ENCODE measurements at regions not wholly inside any gene's neighbourhood (a gene's known extent, or its start where the extent isn't known, plus 50 kb on each side); places are given as distances from the start of the nearest gene placed in this dataset.

DNA sequence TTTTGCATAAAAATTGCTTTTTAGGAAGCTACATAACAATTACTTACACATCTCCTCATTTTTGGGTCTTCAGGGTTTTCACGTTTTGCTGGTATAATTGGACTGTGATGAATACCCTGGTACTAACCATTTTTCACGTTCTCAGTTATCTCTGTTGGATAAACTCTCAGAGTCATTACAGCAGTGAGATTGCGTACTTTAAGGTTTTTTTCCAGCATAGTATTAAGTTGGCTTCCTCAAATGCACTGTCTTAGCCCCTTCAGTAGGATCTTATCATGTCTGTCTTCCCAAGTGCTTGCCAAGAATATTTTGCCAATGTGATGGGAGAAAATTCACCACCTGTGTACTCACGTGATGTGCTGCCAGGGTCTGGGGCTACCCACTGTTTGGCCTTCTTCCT is 342.5 kb downstream of the TEX29 start (continued):
- TF ChIP-seq RXRA (IDR thresholded peaks at IDR 0.05; ENCODE audit: borderline replicate concordance, low read depth), result no peak

DNA sequence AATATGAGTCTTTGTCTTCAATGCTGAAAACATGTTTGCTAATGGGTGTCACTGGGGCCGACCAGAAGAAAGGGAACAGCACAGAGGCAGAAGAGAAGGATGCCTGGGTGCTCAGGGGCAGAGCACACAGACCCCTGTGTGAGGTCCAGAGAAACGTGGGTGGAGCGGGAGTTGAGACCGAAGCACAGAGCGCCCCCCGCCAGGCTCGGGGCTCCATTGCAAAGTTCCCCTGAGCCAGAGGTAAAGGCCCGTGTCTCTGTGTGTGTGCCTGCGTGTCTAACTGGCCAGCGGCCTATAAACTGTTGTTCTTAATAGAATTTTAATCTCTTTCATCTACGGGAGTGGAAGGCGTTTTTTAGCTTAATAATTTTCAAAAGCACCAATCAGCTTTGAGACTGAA is 343.1 kb downstream of the TEX29 start:
- TF ChIP-seq RXRA (IDR thresholded peaks at IDR 0.05; ENCODE audit: borderline replicate concordance, low read depth), result no peak
- no peak for TF ChIP-seq IRF3 (IDR thresholded peaks at IDR 0.05; ENCODE audit: low read depth, low read length)
- no peak for TF ChIP-seq TCF12 (IDR thresholded peaks at IDR 0.05)
- no peak for TF ChIP-seq FOXM1 (IDR thresholded peaks at IDR 0.05; ENCODE audit: low read depth)
- no peak for TF ChIP-seq GABPA (IDR thresholded peaks at IDR 0.05; ENCODE audit: low read depth)
- no peak for TF ChIP-seq EZH2phosphoT487 (IDR thresholded peaks at IDR 0.05; ENCODE audit: borderline replicate concordance, low read depth)
- TF ChIP-seq EP300 (IDR thresholded peaks at IDR 0.05; ENCODE audit: borderline replicate concordance in 1 of 2, low read depth in 1 of 2, low read length in 1 of 2), result no peak
- TF ChIP-seq MEF2A (IDR thresholded peaks at IDR 0.05; ENCODE audit: borderline replicate concordance, low read depth), result no peak
- no peak for TF ChIP-seq YY1 (IDR thresholded peaks at IDR 0.05; ENCODE audit: low read depth)
- no peak for TF ChIP-seq RCOR1 (IDR thresholded peaks at IDR 0.05; ENCODE audit: low read length)
- TF ChIP-seq PBX3 (IDR thresholded peaks at IDR 0.05), result no peak
- TF ChIP-seq, protein P1, sequence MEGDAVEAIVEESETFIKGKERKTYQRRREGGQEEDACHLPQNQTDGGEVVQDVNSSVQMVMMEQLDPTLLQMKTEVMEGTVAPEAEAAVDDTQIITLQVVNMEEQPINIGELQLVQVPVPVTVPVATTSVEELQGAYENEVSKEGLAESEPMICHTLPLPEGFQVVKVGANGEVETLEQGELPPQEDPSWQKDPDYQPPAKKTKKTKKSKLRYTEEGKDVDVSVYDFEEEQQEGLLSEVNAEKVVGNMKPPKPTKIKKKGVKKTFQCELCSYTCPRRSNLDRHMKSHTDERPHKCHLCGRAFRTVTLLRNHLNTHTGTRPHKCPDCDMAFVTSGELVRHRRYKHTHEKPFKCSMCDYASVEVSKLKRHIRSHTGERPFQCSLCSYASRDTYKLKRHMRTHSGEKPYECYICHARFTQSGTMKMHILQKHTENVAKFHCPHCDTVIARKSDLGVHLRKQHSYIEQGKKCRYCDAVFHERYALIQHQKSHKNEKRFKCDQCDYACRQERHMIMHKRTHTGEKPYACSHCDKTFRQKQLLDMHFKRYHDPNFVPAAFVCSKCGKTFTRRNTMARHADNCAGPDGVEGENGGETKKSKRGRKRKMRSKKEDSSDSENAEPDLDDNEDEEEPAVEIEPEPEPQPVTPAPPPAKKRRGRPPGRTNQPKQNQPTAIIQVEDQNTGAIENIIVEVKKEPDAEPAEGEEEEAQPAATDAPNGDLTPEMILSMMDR (IDR thresholded peaks at IDR 0.05), result no peak
- no peak for TF ChIP-seq NFIC (IDR thresholded peaks at IDR 0.05; ENCODE audit: borderline replicate concordance)
- no peak for TF ChIP-seq MXI1 (IDR thresholded peaks at IDR 0.05; ENCODE audit: low read depth, low read length)
- no peak for TF ChIP-seq USF1 (IDR thresholded peaks at IDR 0.05; ENCODE audit: borderline replicate concordance, low read depth)
- TF ChIP-seq FOXJ3 (CRISPR knock-in tag; IDR thresholded peaks at IDR 0.05), result no peak
- TF ChIP-seq NRF1 (IDR thresholded peaks at IDR 0.05; ENCODE audit: low read depth, low read length), result no peak
- no peak for TF ChIP-seq RFX5 (IDR thresholded peaks at IDR 0.05; ENCODE audit: low read length)
- H3K4me1 ChIP-seq (ENCODE audit: control insufficient read depth in 1 of 2, insufficient read depth in 2 of 2, low read depth in 1 of 2, low read length in 1 of 2), result no peaks in the 10 kb centered on the region
- H3K9me3 ChIP-seq, result no peaks in the 10 kb centered on the region
- H3K9ac ChIP-seq, result no peak overlapping the region
- ChIA-PET CTCF (no interaction called here), POLR2A (no interaction called here)
- H3K27me3 ChIP-seq (ENCODE audit: insufficient read depth), result no peaks in the 10 kb centered on the region
- no peak overlapping the region for H3K27ac ChIP-seq (ENCODE audit: low read depth in 2 of 2, low read length in 1 of 2)
- H3K36me3 ChIP-seq (replicated peaks in 1 of 2; ENCODE audit: control insufficient read depth in 1 of 2, insufficient read depth in 2 of 2, low read length in 1 of 2), result no peaks in the 10 kb centered on the region
- no peaks in the 10 kb centered on the region for H3K79me2 ChIP-seq (ENCODE audit: insufficient read depth)
- no peaks in the 10 kb centered on the region for H3K9me2 ChIP-seq
- DNase-seq, result no peak
- no peak overlapping the region for H3K4me2 ChIP-seq
- H3F3A ChIP-seq (replicated peaks; ENCODE audit: insufficient read depth), result no peaks in the 10 kb centered on the region
- no peaks in the 10 kb centered on the region for H4K20me1 ChIP-seq (ENCODE audit: insufficient read depth)
- WGBS (ENCODE audit: low lambda C conversion rate), result 17% methylated on average over 12 of the region's 12 CpGs
- no peak overlapping the region for H3K4me3 ChIP-seq (ENCODE audit: low read depth in 2 of 2, low read length in 1 of 2)
- H2AFZ ChIP-seq (ENCODE audit: low read depth), result no peak overlapping the region

Measured in SK-N-SH (cell line).